Smooth muscle cell of the brain vasculature (primary cell): ENCODE measurements at regions not wholly inside any gene's neighbourhood (a gene's known extent, or its start where the extent isn't known, plus 50 kb on each side); places are given as distances from the start of the nearest gene placed in this dataset.

Source experiments
- DNase-seq: peaks from one replicate; pipeline ENCODE4 v3.0.0-alpha.2; 2012; ENCODE audit warnings: low read depth, low spot score

DNA sequence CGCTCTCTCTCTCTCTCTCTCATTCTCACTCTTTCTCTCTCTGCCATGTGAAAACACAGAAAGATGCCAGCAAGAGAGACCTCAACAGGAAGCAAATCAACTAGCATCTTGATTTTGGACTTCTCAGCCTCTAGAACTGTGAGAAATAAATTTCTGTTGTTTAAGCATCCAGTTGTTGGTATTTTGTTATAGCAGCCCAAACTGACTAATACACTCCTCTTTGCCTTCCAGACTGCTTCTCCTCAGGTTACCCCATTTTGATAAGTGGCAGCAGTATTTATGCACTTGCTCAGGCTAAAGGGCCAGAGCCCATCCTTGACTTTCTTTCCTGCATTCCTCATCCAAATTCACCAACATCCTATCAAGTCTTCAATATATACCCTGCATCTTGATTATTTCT is 76.6 kb upstream of the NANOGP8 start:
- no peak for DNase-seq

DNA sequence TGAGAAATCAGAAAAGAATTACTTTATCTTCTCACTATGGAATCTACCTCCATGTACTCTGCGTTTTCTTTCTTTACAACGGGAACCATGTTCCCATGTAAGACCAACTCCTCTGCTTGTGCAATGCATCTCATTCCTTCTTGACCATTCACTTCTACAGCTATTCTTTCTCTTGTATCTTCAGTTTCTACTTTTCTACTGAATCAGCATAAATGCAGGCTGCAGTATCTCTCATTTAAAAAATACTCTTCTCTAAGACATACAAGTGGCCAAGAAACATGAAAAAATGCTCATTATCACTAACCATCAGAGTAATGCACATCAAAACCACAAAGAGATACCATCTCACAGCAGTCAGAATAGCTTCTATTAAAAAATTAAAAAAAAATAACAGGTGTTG is 74.1 kb upstream of the NANOGP8 start:
- DNase-seq = no peak

DNA sequence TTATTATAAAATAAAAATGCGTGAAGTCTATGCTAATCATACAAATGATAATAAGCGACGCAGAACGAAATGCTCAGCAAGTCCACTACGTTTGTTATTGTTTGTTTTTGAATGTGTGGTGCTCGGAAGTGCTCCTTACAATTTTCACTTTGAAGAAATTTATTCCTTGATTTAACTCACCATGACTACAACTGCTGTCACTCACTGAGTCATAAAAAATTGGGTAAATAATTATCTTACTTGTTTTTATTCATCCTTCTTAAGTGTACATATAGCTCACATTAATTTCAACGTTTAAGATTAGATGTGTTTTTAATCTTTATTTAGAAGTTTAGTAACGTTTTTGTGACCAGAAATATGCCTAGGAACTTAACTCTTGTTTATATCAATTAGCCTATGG is 66.7 kb upstream of the NANOGP8 start:
- no peak for DNase-seq

DNA sequence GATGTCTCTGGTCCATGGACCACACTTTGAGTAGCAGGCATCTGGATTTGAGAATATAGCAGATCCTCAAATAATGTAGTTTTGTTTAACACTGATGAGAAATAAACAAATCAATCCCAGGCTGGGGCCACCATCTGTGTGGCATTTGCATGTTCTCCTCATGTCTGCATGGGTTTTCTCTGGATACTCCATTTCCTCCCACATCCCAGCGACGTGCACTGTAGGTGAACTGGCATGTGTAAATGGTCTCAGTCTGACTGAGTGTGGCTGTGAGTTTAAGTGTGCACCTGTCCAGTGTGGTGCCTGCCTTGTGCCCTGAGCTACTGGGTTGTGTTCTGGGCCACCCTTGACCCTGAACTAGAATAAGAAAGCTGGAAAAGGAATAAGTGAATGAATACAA is 66.3 kb upstream of the NANOGP8 start:
- DNase-seq = no peak

DNA sequence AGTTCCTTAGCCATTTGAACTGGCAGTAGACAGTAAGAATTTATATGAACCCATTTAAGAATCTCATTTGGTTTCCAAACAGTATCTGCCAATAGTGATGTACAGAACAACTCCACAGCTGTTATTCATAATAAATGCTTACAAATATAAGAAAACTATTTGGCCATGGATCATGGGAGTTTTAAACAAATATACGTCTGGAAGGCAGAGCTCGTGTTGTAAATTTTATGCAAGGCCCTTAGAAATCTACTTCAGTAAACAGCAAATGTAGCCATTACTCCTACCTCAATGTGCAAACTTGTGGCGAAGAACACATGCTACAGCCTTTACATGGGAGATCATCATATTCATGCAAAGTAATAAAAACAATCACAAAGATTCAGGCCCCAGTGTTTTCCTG is 65.3 kb upstream of the NANOGP8 start:
- no peak for DNase-seq

DNA sequence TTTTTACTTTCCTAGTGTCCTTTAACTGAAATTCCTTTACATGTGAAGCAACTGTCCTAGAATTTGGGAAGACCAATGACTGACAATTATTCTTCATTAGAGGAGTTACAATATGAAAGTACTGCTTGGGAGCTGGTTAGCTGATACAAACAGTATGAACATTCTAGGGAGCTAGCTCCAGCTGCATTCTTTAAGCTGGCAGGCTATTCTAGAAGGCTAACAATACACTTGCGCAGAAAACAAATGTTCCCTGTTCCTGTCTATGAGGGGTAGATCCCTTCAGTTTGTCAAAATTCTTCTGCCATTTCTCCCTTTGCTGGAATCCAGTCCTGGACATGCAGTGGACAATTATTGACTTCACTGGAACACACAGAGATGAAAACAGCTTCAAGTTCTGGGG is 60.2 kb upstream of the NANOGP8 start:
- DNase-seq = no peak

DNA sequence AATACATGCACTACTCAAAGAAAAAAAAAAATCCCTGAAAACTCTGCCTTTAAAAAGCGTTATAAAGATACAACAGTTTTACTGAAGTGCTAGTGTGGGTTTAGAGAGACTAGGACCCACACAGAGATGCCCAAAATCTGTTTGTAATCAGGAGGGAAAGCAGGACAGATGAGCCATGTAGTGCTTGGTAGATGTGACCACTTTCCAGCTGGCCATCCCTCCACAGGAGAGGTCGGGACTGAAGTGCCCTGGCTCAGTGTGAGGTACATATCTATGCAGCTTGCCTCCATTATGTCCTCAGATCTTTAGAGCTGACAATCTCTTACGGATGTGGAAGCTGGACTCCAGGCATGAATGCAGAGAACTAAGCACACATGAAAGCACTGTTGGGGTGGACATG is 57.5 kb upstream of the NANOGP8 start:
- DNase-seq = no peak

DNA sequence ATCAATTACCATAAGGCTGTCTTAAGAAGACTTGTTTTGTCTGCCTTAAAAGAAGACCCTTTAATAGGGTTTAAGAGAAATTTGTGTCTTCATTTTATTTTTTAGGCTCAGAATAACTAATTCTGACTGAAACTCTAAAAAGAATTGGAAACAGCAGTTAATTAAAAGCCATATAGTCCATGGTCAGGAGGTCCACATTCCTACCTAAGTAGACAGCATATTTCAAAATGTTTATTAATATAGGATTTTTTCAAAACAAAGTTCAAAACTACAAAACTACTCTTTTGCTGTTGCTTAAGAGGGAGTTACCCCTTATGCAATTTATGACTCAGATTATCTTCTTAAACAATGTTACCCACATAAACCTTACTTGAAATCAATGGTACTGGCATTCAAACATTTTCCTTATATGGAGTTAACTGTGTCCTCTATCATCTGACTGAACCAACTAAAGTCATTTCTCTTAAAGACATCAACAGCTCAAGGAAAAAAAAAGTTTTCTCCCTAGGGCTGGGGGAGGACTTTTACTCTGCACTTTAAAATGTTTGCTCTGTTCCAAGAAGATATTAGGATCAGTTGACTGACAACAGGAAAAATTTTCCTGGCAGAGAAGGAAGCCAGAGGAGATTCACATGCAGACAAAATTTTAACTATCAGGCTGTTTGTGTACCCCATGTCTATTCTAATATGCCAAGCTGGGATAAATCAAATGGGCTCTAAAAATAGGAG is 56.8 kb upstream of the NANOGP8 start:
- DNase-seq = no peak

DNA sequence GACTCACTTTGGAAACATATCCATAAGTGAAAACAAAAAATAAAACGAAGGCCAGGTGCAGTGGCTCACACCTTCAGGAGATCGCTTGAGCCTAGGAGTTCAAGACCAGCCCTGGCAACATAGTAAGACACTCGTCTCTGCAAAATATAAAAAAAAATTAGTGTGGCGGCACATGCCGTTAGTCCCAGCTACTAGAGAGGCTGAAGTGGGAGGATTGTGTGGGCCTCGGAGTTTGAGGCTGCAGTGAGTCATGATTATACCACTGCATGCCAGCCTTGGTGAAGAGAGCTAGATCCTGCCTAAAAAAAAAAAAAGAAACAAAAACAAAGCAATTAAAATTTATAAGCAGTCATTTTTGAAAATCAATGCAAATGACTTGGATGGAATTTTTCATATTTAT is 54.7 kb upstream of the NANOGP8 start:
- DNase-seq = no peak

DNA sequence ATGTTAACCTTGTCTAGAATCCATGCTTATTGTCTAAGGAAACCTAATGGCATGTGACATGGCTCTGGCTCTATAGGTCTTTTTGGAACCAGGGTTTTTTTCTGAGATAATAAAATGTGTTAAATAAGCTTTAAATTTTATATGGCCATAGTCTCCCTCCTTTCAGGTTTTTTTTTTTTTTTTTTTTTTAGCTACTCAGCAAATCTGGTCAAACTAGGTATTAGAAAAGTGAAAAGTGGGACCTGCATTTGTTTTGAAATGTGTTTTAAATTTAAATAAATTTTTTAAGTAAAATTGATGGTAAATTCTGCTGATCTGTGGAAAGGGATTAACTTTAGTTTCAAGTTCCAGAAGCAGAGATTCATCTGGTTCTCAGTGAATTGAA is 52.1 kb upstream of the NANOGP8 start:
- DNase-seq = no peak

DNA sequence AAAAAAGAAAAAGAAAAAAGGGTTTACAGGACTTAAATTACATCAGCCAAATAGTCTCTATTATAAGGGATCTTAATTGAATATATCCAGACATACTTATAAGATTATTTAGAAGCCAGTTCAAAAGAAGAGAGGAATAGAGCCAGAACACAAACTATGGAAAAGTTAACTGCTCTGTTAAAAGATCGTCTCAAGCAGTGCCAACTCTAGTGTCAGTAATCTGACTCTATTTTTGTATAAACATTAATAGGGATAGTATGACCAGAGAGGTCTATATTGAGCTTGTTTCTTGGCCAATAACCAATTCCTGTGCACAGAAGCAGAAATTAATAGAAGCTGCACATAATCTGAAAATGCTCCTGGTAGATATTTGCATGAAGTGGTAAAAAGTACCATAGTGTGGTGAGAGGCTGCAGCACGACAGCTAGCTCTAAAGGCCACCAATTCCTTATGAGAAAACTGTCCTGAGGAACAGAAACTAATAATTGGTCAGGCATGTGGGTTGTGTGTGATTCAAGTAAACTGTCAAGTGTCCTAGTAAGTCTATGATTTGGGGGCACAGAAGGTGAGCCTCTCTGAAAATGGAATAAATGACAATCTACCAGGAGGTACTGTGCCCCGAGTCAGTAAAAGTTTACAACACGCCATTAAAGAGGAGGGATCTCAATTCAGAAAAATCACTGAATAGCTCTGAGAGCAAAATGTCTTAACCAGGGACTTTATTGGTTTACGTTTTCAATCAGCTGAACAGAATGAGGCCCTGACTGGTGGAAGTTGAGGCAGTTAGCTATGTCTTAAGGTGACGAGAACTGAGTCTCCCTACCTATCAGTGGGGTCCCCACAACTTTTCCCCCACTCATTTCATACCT is 51.5 kb upstream of the NANOGP8 start:
- no peak for DNase-seq
